ENCODE measurements at regions not wholly inside any gene's neighbourhood (a gene's known extent, or its start where the extent isn't known, plus 50 kb on each side); places are given as distances from the start of the nearest gene placed in this dataset.
A peak's percentile ranks its signal among the peaks of the same experiment; 100 is the strongest.
"Not testable (repeated sequence)": the region's sequence is repeated elsewhere in the genome, so short reads cannot be mapped to it uniquely, and the experiment has no call there.

- no peak overlapping the region for H3K4me3 ChIP-seq (ENCODE audit: low read depth, low read length)
- no peaks in the 10 kb centered on the region for H3K27me3 ChIP-seq (ENCODE audit: control insufficient read depth, insufficient read depth, low read length)
- H3K36me3 ChIP-seq (ENCODE audit: control insufficient read depth, insufficient read depth, low read length): no peaks in the 10 kb centered on the region
- FAIRE-seq (no peak), DNase-seq (ENCODE audit: low read depth) (no peak)
- TF ChIP-seq CTCF (IDR thresholded peaks at IDR 0.05; ENCODE audit: insufficient read depth, low read length, severe bottlenecking): no peak
Observed at GRCh38 chr14:101627915-101628262, 66.6 kb downstream of the DIO3 start.

- TF ChIP-seq CTCF (IDR thresholded peaks at IDR 0.05; ENCODE audit: insufficient read depth, low read length, severe bottlenecking): peak; percentile 96
- Histone ChIP-seq H3K27me3 (ENCODE audit: control insufficient read depth, insufficient read depth, low read length) (peaks cover 2% of the 10 kb centered on the region), H3K36me3 (ENCODE audit: control insufficient read depth, insufficient read depth, low read length) (no peaks in the 10 kb centered on the region), H3K4me3 (ENCODE audit: low read depth, low read length) (no peak overlapping the region)
- DNase-seq (ENCODE audit: low read depth) (peak; percentile 26), FAIRE-seq (no peak)
Observed at GRCh38 chr14:101628471-101628966, 67.2 kb downstream of the DIO3 start.

DNA sequence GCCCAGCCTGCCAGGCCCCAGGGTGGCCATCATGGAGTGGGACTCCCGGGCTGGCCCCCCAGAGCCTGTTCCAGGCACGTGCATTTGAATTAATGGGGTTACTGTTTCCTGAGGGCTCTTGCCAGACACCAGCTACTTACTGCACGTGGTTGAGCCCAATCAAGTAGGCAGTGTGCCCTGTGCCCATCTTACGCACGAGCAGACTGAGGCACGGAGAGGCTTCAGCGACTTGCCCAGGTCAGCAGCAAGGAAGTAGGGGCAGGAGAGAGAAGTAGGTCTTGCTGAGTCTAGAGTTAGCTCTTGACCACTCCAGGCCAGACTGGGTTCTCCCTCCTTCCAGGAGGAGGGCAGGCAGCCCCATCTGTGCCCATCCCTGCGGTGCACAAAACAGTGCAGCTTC, 67.7 kb downstream of the DIO3 start:
- H3K4me3 ChIP-seq (ENCODE audit: low read depth, low read length): no peak overlapping the region
- no peak for TF ChIP-seq CTCF (IDR thresholded peaks at IDR 0.05; ENCODE audit: insufficient read depth, low read length, severe bottlenecking)
- no peak for DNase-seq (ENCODE audit: low read depth)
- peaks cover 2% of the 10 kb centered on the region for H3K27me3 ChIP-seq (ENCODE audit: control insufficient read depth, insufficient read depth, low read length)
- H3K36me3 ChIP-seq (ENCODE audit: control insufficient read depth, insufficient read depth, low read length): no peaks in the 10 kb centered on the region
- no peak for FAIRE-seq

GRCh38 chr14:101630056-101630965, 69.0 kb downstream of the DIO3 start:
- DNase-seq (ENCODE audit: low read depth) (no peak), FAIRE-seq (no peak)
- no peak for TF ChIP-seq CTCF (IDR thresholded peaks at IDR 0.05; ENCODE audit: insufficient read depth, low read length, severe bottlenecking)
- Histone ChIP-seq H3K36me3 (ENCODE audit: control insufficient read depth, insufficient read depth, low read length) (no peaks in the 10 kb centered on the region), H3K27me3 (ENCODE audit: control insufficient read depth, insufficient read depth, low read length) (peaks cover 2% of the 10 kb centered on the region), H3K4me3 (ENCODE audit: low read depth, low read length) (no peak overlapping the region)

GRCh38 chr14:101631199-101631598, 69.9 kb downstream of the DIO3 start:
- H3K4me3 ChIP-seq (ENCODE audit: low read depth, low read length): no peak overlapping the region
- no peaks in the 10 kb centered on the region for H3K36me3 ChIP-seq (ENCODE audit: control insufficient read depth, insufficient read depth, low read length)
- FAIRE-seq (no peak), DNase-seq (ENCODE audit: low read depth) (no peak)
- peaks cover 2% of the 10 kb centered on the region for H3K27me3 ChIP-seq (ENCODE audit: control insufficient read depth, insufficient read depth, low read length)
- no peak for TF ChIP-seq CTCF (IDR thresholded peaks at IDR 0.05; ENCODE audit: insufficient read depth, low read length, severe bottlenecking)

GRCh38 chr14:101631970-101632369, 70.7 kb downstream of the DIO3 start:
- DNase-seq (ENCODE audit: low read depth); H3K36me3 ChIP-seq (ENCODE audit: control insufficient read depth, insufficient read depth, low read length); H3K4me3 ChIP-seq (ENCODE audit: low read depth, low read length); FAIRE-seq; H3K27me3 ChIP-seq (ENCODE audit: control insufficient read depth, insufficient read depth, low read length): not testable (repeated sequence)
